ENCODE measurements at regions not wholly inside any gene's neighbourhood (a gene's known extent, or its start where the extent isn't known, plus 50 kb on each side); places are given as distances from the start of the nearest gene placed in this dataset.

DNA sequence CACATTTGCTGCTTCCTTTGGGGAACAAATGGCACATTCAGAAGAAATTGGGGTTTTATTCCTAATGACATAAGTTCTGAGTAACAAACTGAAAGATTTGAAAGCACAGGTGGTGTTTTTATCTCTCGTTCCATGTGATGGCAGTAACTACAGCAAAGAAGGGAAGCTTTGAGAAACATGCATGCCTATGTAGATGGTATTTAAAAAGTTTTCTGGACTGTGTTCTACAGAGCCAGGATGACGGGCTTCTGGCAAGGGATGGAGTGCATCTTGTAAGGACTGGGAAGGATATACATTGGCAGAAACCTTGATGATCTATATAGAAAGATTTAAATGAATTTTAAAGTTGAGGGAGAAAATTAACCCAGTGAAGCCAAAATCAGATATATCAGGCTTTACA is 362.2 kb upstream of the ROPN1 start:
- TF ChIP-seq, protein P1, sequence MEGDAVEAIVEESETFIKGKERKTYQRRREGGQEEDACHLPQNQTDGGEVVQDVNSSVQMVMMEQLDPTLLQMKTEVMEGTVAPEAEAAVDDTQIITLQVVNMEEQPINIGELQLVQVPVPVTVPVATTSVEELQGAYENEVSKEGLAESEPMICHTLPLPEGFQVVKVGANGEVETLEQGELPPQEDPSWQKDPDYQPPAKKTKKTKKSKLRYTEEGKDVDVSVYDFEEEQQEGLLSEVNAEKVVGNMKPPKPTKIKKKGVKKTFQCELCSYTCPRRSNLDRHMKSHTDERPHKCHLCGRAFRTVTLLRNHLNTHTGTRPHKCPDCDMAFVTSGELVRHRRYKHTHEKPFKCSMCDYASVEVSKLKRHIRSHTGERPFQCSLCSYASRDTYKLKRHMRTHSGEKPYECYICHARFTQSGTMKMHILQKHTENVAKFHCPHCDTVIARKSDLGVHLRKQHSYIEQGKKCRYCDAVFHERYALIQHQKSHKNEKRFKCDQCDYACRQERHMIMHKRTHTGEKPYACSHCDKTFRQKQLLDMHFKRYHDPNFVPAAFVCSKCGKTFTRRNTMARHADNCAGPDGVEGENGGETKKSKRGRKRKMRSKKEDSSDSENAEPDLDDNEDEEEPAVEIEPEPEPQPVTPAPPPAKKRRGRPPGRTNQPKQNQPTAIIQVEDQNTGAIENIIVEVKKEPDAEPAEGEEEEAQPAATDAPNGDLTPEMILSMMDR (IDR thresholded peaks at IDR 0.05): no peak
- no peak for TF ChIP-seq POLR2A (IDR thresholded peaks at IDR 0.05)
